ENCODE measurements at regions not wholly inside any gene's neighbourhood (a gene's known extent, or its start where the extent isn't known, plus 50 kb on each side); places are given as distances from the start of the nearest gene placed in this dataset.

- H3K36me3 ChIP-seq (ENCODE audit: control insufficient read depth, insufficient read depth, low read length), result no peaks in the 10 kb centered on the region
- H3K4me1 ChIP-seq (ENCODE audit: control insufficient read depth, insufficient read depth, low read length, poor library complexity, severe bottlenecking), result no peaks in the 10 kb centered on the region
- no peaks in the 10 kb centered on the region for H3K9me3 ChIP-seq (ENCODE audit: control insufficient read depth, low read length)
- no peak overlapping the region for H3K4me3 ChIP-seq (ENCODE audit: extremely low read depth, insufficient read depth, low read length, poor library complexity, severe bottlenecking)
- H3K27ac ChIP-seq (ENCODE audit: low read depth, low read length, severe bottlenecking), result no peak overlapping the region
Observed at GRCh38 chr16:56140645-56141044, 50.6 kb upstream of the GNAO1 start.

GRCh38 chr16:56137269-56137668 is 54.0 kb upstream of the GNAO1 start:
- no peaks in the 10 kb centered on the region for H3K9me3 ChIP-seq (ENCODE audit: control insufficient read depth, low read length)
- 73% methylated on average over 5 of the region's 5 CpGs for WGBS, 2 experiments (ENCODE audit: insufficient coverage in 2 of 2)
- H3K36me3 ChIP-seq (ENCODE audit: control insufficient read depth, insufficient read depth, low read length), result no peaks in the 10 kb centered on the region

DNA sequence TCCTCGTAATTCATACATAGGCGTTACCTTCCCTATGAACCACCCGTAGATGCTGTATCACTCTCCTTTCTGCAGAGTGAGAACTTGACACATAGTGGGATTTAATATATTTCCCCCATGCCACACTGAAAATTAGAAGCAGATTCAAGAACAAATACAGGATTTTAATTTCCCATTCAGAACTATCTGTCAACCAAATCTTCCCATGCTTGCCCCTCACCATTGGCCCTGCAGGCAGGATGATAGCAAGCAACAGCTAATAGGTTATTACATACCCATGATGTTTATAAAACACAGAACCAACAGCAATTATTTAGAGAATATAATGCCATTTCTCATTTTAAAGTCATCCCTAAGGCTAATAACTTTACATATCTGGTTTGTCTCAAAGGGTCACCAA is 55.0 kb upstream of the GNAO1 start:
- Histone ChIP-seq H3K4me3 (ENCODE audit: extremely low read depth, insufficient read depth, low read length, poor library complexity, severe bottlenecking) (no peak overlapping the region), H3K9me3 (ENCODE audit: control insufficient read depth, low read length) (no peaks in the 10 kb centered on the region), H3K27ac (ENCODE audit: low read depth, low read length, severe bottlenecking) (no peak overlapping the region), H3K4me1 (ENCODE audit: control insufficient read depth, insufficient read depth, low read length, poor library complexity, severe bottlenecking) (no peaks in the 10 kb centered on the region), H3K36me3 (ENCODE audit: control insufficient read depth, insufficient read depth, low read length) (no peaks in the 10 kb centered on the region)
- WGBS, 2 experiments (ENCODE audit: insufficient coverage in 2 of 2), result no CpG with 5 or more reads among the region's 3 CpGs

More at GRCh38 chr16:56137269-56137668, 54.0 kb upstream of the GNAO1 start:
- Histone ChIP-seq H3K4me3 (ENCODE audit: extremely low read depth, insufficient read depth, low read length, poor library complexity, severe bottlenecking) (no peak overlapping the region), H3K4me1 (ENCODE audit: control insufficient read depth, insufficient read depth, low read length, poor library complexity, severe bottlenecking) (no peaks in the 10 kb centered on the region), H3K27ac (ENCODE audit: low read depth, low read length, severe bottlenecking) (no peak overlapping the region)

- 60% methylated on average over 1 of the region's 1 CpG; no CpG with 5 or more reads in 1 of the 2 experiments for WGBS, 2 experiments (ENCODE audit: insufficient coverage in 2 of 2)
Observed at GRCh38 chr16:56134790-56135189, 56.5 kb upstream of the GNAO1 start.

GRCh38 chr16:56125922-56126321 is 65.4 kb upstream of the GNAO1 start:
- Histone ChIP-seq H3K36me3 (ENCODE audit: control insufficient read depth, insufficient read depth, low read length) (no peaks in the 10 kb centered on the region), H3K4me1 (ENCODE audit: control insufficient read depth, insufficient read depth, low read length, poor library complexity, severe bottlenecking) (no peaks in the 10 kb centered on the region), H3K4me3 (ENCODE audit: extremely low read depth, insufficient read depth, low read length, poor library complexity, severe bottlenecking) (no peak overlapping the region), H3K9me3 (ENCODE audit: control insufficient read depth, low read length) (no peaks in the 10 kb centered on the region), H3K27ac (ENCODE audit: low read depth, low read length, severe bottlenecking) (no peak overlapping the region)
- WGBS, 2 experiments (ENCODE audit: insufficient coverage in 2 of 2), result 100% methylated on average over 1 of the region's 1 CpG; no CpG with 5 or more reads in 1 of the 2 experiments

More at GRCh38 chr16:56134790-56135189, 56.5 kb upstream of the GNAO1 start:
- Histone ChIP-seq H3K27ac (ENCODE audit: low read depth, low read length, severe bottlenecking) (no peak overlapping the region), H3K9me3 (ENCODE audit: control insufficient read depth, low read length) (no peaks in the 10 kb centered on the region), H3K4me3 (ENCODE audit: extremely low read depth, insufficient read depth, low read length, poor library complexity, severe bottlenecking) (no peak overlapping the region), H3K36me3 (ENCODE audit: control insufficient read depth, insufficient read depth, low read length) (no peaks in the 10 kb centered on the region), H3K4me1 (ENCODE audit: control insufficient read depth, insufficient read depth, low read length, poor library complexity, severe bottlenecking) (no peaks in the 10 kb centered on the region)

- Histone ChIP-seq H3K9me3 (ENCODE audit: control insufficient read depth, low read length) (no peaks in the 10 kb centered on the region), H3K4me3 (ENCODE audit: extremely low read depth, insufficient read depth, low read length, poor library complexity, severe bottlenecking) (no peak overlapping the region), H3K4me1 (ENCODE audit: control insufficient read depth, insufficient read depth, low read length, poor library complexity, severe bottlenecking) (no peaks in the 10 kb centered on the region), H3K36me3 (ENCODE audit: control insufficient read depth, insufficient read depth, low read length) (no peaks in the 10 kb centered on the region), H3K27ac (ENCODE audit: low read depth, low read length, severe bottlenecking) (no peak overlapping the region)
- WGBS, 2 experiments (ENCODE audit: insufficient coverage in 2 of 2), result 100% methylated on average over 1 of the region's 2 CpGs; no CpG with 5 or more reads in 1 of the 2 experiments
Observed at GRCh38 chr16:56122251-56122650, 69.0 kb upstream of the GNAO1 start.

DNA sequence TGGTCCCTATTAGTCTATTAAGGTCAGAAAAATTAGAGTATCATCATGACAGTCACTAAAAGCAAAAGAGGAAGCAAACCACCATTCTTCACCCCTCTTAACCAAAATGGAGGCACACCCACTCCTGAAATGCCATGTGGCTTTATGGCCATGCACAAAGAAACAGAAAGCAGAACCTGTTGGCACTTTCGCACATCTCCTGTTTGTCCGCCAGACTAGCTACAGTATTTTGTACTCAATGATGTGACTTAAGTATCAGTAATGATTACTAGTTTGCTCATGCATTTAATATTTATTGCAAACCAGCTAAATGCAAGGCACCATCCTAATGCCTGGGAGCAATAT is 70.2 kb upstream of the GNAO1 start:
- Histone ChIP-seq H3K9me3 (ENCODE audit: control insufficient read depth, low read length) (no peaks in the 10 kb centered on the region), H3K4me3 (ENCODE audit: extremely low read depth, insufficient read depth, low read length, poor library complexity, severe bottlenecking) (no peak overlapping the region), H3K36me3 (ENCODE audit: control insufficient read depth, insufficient read depth, low read length) (no peaks in the 10 kb centered on the region), H3K27ac (ENCODE audit: low read depth, low read length, severe bottlenecking) (no peak overlapping the region), H3K4me1 (ENCODE audit: control insufficient read depth, insufficient read depth, low read length, poor library complexity, severe bottlenecking) (no peaks in the 10 kb centered on the region)
- WGBS, 2 experiments (ENCODE audit: insufficient coverage in 2 of 2), result no CpG with 5 or more reads among the region's 2 CpGs

DNA sequence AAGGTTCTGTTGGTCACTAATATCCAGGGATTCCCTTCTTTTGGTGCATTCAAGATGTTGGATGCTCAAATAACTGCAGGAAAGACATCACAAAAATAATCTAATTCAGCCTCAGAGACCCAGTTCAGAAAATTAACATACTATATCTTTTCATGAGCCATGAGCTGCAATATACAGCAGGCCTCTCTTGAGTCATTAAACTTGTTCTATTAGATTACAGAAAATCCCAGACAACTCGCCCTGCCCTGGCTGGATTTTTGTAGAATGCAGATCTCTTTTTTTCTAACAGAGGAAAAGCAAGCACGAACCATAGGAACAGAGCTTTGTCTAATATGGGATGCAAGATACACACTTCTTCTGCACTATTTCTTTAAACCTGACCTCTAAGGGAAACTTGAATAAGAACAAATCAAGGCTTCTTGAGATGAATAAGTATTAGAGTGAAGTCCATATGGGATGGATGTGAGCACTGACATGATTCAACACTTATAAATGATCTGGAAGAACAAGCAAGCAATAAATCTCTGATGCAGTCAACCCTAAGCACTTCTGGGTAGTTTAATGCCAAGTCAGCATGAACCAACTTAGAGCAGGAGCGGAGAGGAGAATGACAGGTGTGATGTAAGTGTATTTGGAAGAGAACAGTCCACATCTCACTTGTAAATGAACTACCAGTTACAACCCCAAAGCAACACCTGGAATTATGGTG is 70.7 kb upstream of the GNAO1 start:
- no peaks in the 10 kb centered on the region for H3K36me3 ChIP-seq (ENCODE audit: control insufficient read depth, insufficient read depth, low read length)
- no peak overlapping the region for H3K27ac ChIP-seq (ENCODE audit: low read depth, low read length, severe bottlenecking)
- WGBS, 2 experiments (ENCODE audit: insufficient coverage in 2 of 2), result no CpG with 5 or more reads among the region's 3 CpGs
- H3K4me1 ChIP-seq (ENCODE audit: control insufficient read depth, insufficient read depth, low read length, poor library complexity, severe bottlenecking), result no peaks in the 10 kb centered on the region
- H3K9me3 ChIP-seq (ENCODE audit: control insufficient read depth, low read length), result no peaks in the 10 kb centered on the region
- H3K4me3 ChIP-seq (ENCODE audit: extremely low read depth, insufficient read depth, low read length, poor library complexity, severe bottlenecking), result no peak overlapping the region

GRCh38 chr16:56119133-56119532 is 72.2 kb upstream of the GNAO1 start:
- Histone ChIP-seq H3K36me3 (ENCODE audit: control insufficient read depth, insufficient read depth, low read length) (no peaks in the 10 kb centered on the region), H3K4me3 (ENCODE audit: extremely low read depth, insufficient read depth, low read length, poor library complexity, severe bottlenecking) (no peak overlapping the region), H3K27ac (ENCODE audit: low read depth, low read length, severe bottlenecking) (no peak overlapping the region), H3K4me1 (ENCODE audit: control insufficient read depth, insufficient read depth, low read length, poor library complexity, severe bottlenecking) (no peaks in the 10 kb centered on the region), H3K9me3 (ENCODE audit: control insufficient read depth, low read length) (no peaks in the 10 kb centered on the region)
- WGBS, 2 experiments (ENCODE audit: insufficient coverage in 2 of 2), result 100% methylated on average over 1 of the region's 2 CpGs; no CpG with 5 or more reads in 1 of the 2 experiments

- H3K27ac ChIP-seq (ENCODE audit: low read depth, low read length, severe bottlenecking), result no peak overlapping the region
- H3K9me3 ChIP-seq (ENCODE audit: control insufficient read depth, low read length), result no peaks in the 10 kb centered on the region
- no peaks in the 10 kb centered on the region for H3K4me1 ChIP-seq (ENCODE audit: control insufficient read depth, insufficient read depth, low read length, poor library complexity, severe bottlenecking)
- H3K4me3 ChIP-seq (ENCODE audit: extremely low read depth, insufficient read depth, low read length, poor library complexity, severe bottlenecking), result no peak overlapping the region
- H3K36me3 ChIP-seq (ENCODE audit: control insufficient read depth, insufficient read depth, low read length), result no peaks in the 10 kb centered on the region
- 33% methylated on average over 1 of the region's 1 CpG; no CpG with 5 or more reads in 1 of the 2 experiments for WGBS, 2 experiments (ENCODE audit: insufficient coverage in 2 of 2)
Observed at GRCh38 chr16:56116577-56116964, 74.7 kb upstream of the GNAO1 start.

- Histone ChIP-seq H3K4me1 (ENCODE audit: control insufficient read depth, insufficient read depth, low read length, poor library complexity, severe bottlenecking) (no peaks in the 10 kb centered on the region), H3K27ac (ENCODE audit: low read depth, low read length, severe bottlenecking) (no peak overlapping the region), H3K9me3 (ENCODE audit: control insufficient read depth, low read length) (no peaks in the 10 kb centered on the region), H3K36me3 (ENCODE audit: control insufficient read depth, insufficient read depth, low read length) (no peaks in the 10 kb centered on the region), H3K4me3 (ENCODE audit: extremely low read depth, insufficient read depth, low read length, poor library complexity, severe bottlenecking) (no peak overlapping the region)
- WGBS, 2 experiments (ENCODE audit: insufficient coverage in 2 of 2), result 47 to 50% methylated on average over 1 to 2 of the region's 6 CpGs
Observed at GRCh38 chr16:56115817-56116576, 75.3 kb upstream of the GNAO1 start.

All from mesodermal cell (in vitro differentiated cells).